HG02943 (cell line): ENCODE measurements at regions not wholly inside any gene's neighbourhood (a gene's known extent, or its start where the extent isn't known, plus 50 kb on each side); places are given as distances from the start of the nearest gene placed in this dataset.
A peak's percentile ranks its signal among the peaks of the same experiment; 100 is the strongest.
"Not testable (repeated sequence)": the region's sequence is repeated elsewhere in the genome, so short reads cannot be mapped to it uniquely, and the experiment has no call there.

Experiments
- ATAC-seq: cut with Tn5 transposase; IDR thresholded peaks from one replicate; pipeline ENCODE4 v1.9.1; 2021; ENCODE audit warnings: mild to moderate bottlenecking, low read depth, moderate library complexity; ENCODE audit not compliant: unreplicated experiment

GRCh38 chr5:62190931-62191330 lies 115.1 kb upstream of the KIF2A start:
- no peak for ATAC-seq

GRCh38 chr5:62192958-62193357 lies 113.0 kb upstream of the KIF2A start:
- ATAC-seq: no peak

GRCh38 chr5:62196532-62196931 lies 109.5 kb upstream of the KIF2A start:
- ATAC-seq: not testable (repeated sequence)

- ATAC-seq: no peak
Observed at GRCh38 chr5:62197697-62198096, 108.3 kb upstream of the KIF2A start.

- no peak for ATAC-seq
Observed at GRCh38 chr5:62198421-62198820, 107.6 kb upstream of the KIF2A start.

- ATAC-seq: no peak
Observed at GRCh38 chr5:62199792-62200716, 106.0 kb upstream of the KIF2A start.

- ATAC-seq: no peak
Observed at GRCh38 chr5:62206150-62206829, 99.7 kb upstream of the KIF2A start.

GRCh38 chr5:62208218-62208852 lies 97.7 kb upstream of the KIF2A start:
- ATAC-seq: no peak

GRCh38 chr5:62211405-62211804 lies 94.6 kb upstream of the KIF2A start:
- ATAC-seq: no peak

- no peak for ATAC-seq
Observed at GRCh38 chr5:62212648-62213047, 93.4 kb upstream of the KIF2A start.

GRCh38 chr5:62214701-62215100 lies 91.3 kb upstream of the KIF2A start:
- no peak for ATAC-seq

- not testable (repeated sequence) for ATAC-seq
Observed at GRCh38 chr5:62216603-62217002, 89.4 kb upstream of the KIF2A start.

- not testable (repeated sequence) for ATAC-seq
Observed at GRCh38 chr5:62217095-62217494, 88.9 kb upstream of the KIF2A start.

GRCh38 chr5:62218860-62219259 lies 87.1 kb upstream of the KIF2A start:
- ATAC-seq: not testable (repeated sequence)

GRCh38 chr5:62221881-62222280 lies 84.1 kb upstream of the KIF2A start:
- not testable (repeated sequence) for ATAC-seq

GRCh38 chr5:62222305-62222704 lies 83.7 kb upstream of the KIF2A start:
- not testable (repeated sequence) for ATAC-seq

- ATAC-seq: peak; percentile 91
Observed at GRCh38 chr5:62223312-62223670, 82.7 kb upstream of the KIF2A start.

- not testable (repeated sequence) for ATAC-seq
Observed at GRCh38 chr5:62224987-62225601, 80.9 kb upstream of the KIF2A start.

GRCh38 chr5:62230876-62231388 lies 75.1 kb upstream of the KIF2A start:
- not testable (repeated sequence) for ATAC-seq

GRCh38 chr5:62231576-62231975 lies 74.4 kb upstream of the KIF2A start:
- no peak for ATAC-seq

GRCh38 chr5:62232218-62232617 lies 73.8 kb upstream of the KIF2A start:
- not testable (repeated sequence) for ATAC-seq
